ENCODE measurements at regions not wholly inside any gene's neighbourhood (a gene's known extent, or its start where the extent isn't known, plus 50 kb on each side); places are given as distances from the start of the nearest gene placed in this dataset.
"Not testable (repeated sequence)": the region's sequence is repeated elsewhere in the genome, so short reads cannot be mapped to it uniquely, and the experiment has no call there.

DNA sequence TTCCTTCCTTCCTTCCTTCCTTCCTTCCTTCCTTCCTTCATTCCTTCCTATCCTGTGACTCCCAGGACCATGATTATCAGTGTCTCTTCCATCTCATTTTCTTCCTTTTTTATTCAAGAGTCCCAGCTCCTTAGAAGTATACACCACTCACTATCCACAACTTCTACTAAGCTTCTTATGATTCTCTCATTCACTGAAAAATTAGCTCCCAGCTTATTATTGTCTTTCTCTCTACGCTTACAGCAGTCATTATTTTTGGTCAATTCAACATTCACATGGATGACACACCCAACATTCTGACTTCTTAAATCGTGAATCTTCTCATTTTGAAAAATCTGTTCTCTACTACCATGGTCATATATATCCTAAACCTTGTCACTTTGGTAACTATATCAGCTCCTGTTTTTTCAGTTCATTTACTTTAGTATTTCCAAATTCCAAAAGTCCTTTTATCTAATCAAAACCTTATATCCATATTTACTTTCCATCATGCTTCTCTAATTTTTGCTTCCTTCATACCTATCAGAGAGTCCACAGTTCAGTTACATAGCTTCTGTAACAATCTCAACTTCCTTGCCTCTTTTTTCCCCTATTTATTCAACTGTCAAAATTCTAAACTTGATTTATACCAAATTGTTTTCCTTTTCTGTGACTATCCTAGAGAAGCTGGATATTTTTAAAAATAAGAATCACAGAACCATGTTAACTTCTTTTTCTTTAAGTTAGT, 677.5 kb downstream of the RAPGEF2 start:
- Histone ChIP-seq H3K79me2 (ENCODE audit: control insufficient read depth, insufficient read depth, low read length) (no peaks in the 10 kb centered on the region), H3K9ac (ENCODE audit: insufficient read depth, low read length) (no peak overlapping the region)
- TF ChIP-seq, protein P1, sequence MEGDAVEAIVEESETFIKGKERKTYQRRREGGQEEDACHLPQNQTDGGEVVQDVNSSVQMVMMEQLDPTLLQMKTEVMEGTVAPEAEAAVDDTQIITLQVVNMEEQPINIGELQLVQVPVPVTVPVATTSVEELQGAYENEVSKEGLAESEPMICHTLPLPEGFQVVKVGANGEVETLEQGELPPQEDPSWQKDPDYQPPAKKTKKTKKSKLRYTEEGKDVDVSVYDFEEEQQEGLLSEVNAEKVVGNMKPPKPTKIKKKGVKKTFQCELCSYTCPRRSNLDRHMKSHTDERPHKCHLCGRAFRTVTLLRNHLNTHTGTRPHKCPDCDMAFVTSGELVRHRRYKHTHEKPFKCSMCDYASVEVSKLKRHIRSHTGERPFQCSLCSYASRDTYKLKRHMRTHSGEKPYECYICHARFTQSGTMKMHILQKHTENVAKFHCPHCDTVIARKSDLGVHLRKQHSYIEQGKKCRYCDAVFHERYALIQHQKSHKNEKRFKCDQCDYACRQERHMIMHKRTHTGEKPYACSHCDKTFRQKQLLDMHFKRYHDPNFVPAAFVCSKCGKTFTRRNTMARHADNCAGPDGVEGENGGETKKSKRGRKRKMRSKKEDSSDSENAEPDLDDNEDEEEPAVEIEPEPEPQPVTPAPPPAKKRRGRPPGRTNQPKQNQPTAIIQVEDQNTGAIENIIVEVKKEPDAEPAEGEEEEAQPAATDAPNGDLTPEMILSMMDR (conservative IDR thresholded peaks at IDR 0.05 in 1 of 2, IDR thresholded peaks at IDR 0.05 in 1 of 2; ENCODE audit: low read depth in 1 of 2, low read length in 2 of 2), result no peak
- TF ChIP-seq EZH2 (IDR thresholded peaks at IDR 0.05; ENCODE audit: low read length, missing control alignments), result no peak

DNA sequence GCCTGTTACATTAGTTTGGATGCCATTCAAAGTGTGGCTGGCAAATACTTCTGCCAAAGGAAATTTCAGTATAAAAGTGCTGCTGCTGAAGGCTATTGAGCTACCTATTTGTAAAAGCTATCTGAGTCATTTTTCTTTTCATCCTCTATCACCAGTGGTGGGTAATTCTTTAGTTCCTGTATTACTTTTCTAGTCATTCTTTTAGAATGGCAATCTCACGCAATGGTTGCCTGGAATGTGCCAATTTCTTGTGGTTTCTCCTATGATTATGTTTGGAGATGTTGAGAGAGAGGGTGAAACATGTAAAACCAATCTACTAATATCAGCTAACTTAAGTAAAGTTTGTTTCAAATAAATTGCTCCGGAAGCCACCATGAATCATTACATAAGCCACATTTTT, 685.0 kb downstream of the RAPGEF2 start:
- peak in 1 of 2 donors; percentile 81 for DNase-seq (ENCODE audit: low read depth in 2 of 2)
- H3K4me2 ChIP-seq (ENCODE audit: extremely low read depth, insufficient read depth, low read length), result no peak overlapping the region
- no peaks in the 10 kb centered on the region for H3K36me3 ChIP-seq (ENCODE audit: control insufficient read depth, insufficient read depth, low read length)
- no peak overlapping the region for H3K4me3 ChIP-seq (replicated peaks in 1 of 4; ENCODE audit: control extremely low read depth in 1 of 4, insufficient read depth in 1 of 4, low read depth in 3 of 4, low read length in 4 of 4)
- no peaks in the 10 kb centered on the region for H3K4me1 ChIP-seq (ENCODE audit: control insufficient read depth, extremely low read depth, insufficient read depth, low read length)
- no peaks in the 10 kb centered on the region for H3K9me3 ChIP-seq (ENCODE audit: control insufficient read depth, insufficient read depth, low read depth, low read length)
- no peaks in the 10 kb centered on the region for H3K79me2 ChIP-seq (ENCODE audit: control insufficient read depth, insufficient read depth, low read length)
- H3K9ac ChIP-seq (ENCODE audit: insufficient read depth, low read length), result no peak overlapping the region
- no peak overlapping the region for H3K27ac ChIP-seq (ENCODE audit: insufficient read depth, low read length)
- H4K20me1 ChIP-seq (ENCODE audit: control insufficient read depth, extremely low read depth, insufficient read depth, low read length), result no peaks in the 10 kb centered on the region
- H3K27me3 ChIP-seq (ENCODE audit: control insufficient read depth, insufficient read depth, low read length), result no peaks in the 10 kb centered on the region
- no peak overlapping the region for H2AFZ ChIP-seq (ENCODE audit: low read length)
- TF ChIP-seq, protein P1 (conservative IDR thresholded peaks at IDR 0.05 in 1 of 2, IDR thresholded peaks at IDR 0.05 in 1 of 2; ENCODE audit: low read depth in 1 of 2, low read length in 2 of 2), result no peak
- no peak for TF ChIP-seq EZH2 (IDR thresholded peaks at IDR 0.05; ENCODE audit: low read length, missing control alignments)

More for the DNA sequence above, 677.5 kb downstream of the RAPGEF2 start:
- Histone ChIP-seq H3K4me1 (ENCODE audit: control insufficient read depth, extremely low read depth, insufficient read depth, low read length) (no peaks in the 10 kb centered on the region), H3K4me3 (replicated peaks in 1 of 4; ENCODE audit: control extremely low read depth in 1 of 4, insufficient read depth in 1 of 4, low read depth in 3 of 4, low read length in 4 of 4) (no peak overlapping the region), H3K27ac (ENCODE audit: insufficient read depth, low read length) (no peak overlapping the region), H2AFZ (ENCODE audit: low read length) (no peak overlapping the region), H3K4me2 (ENCODE audit: extremely low read depth, insufficient read depth, low read length) (no peak overlapping the region), H4K20me1 (ENCODE audit: control insufficient read depth, extremely low read depth, insufficient read depth, low read length) (no peaks in the 10 kb centered on the region), H3K36me3 (ENCODE audit: control insufficient read depth, insufficient read depth, low read length) (no peaks in the 10 kb centered on the region), H3K27me3 (ENCODE audit: control insufficient read depth, insufficient read depth, low read length) (no peaks in the 10 kb centered on the region), H3K9me3 (ENCODE audit: control insufficient read depth, insufficient read depth, low read depth, low read length) (no peaks in the 10 kb centered on the region)
- no peak for DNase-seq (ENCODE audit: low read depth in 2 of 2)

DNA sequence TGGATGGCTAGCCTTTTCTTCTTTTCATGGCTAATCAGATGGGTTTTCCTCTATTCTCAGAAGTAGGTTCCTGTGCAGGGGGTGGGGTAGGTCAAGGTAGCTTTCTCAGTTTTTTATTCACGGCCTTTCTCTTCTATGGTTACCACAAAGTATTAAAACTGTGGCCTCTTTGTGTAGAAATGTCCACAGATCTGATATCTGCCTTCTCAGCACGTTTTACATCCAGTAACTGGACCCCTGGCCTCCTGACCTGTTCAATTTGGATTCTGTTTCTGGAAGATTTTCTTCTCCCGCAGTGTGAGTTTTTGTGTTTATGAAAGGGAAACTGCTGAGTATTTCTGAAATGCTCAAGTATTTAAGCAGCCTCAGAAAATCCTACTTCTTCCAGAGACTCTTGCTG, 688.5 kb downstream of the RAPGEF2 start:
- Histone ChIP-seq H3K9me3 (ENCODE audit: control insufficient read depth, insufficient read depth, low read depth, low read length) (no peaks in the 10 kb centered on the region), H3K27ac (ENCODE audit: insufficient read depth, low read length) (no peak overlapping the region), H3K4me2 (ENCODE audit: extremely low read depth, insufficient read depth, low read length) (no peak overlapping the region), H3K4me3 (replicated peaks in 1 of 4; ENCODE audit: control extremely low read depth in 1 of 4, insufficient read depth in 1 of 4, low read depth in 3 of 4, low read length in 4 of 4) (no peak overlapping the region), H3K27me3 (ENCODE audit: control insufficient read depth, insufficient read depth, low read length) (no peaks in the 10 kb centered on the region), H4K20me1 (ENCODE audit: control insufficient read depth, extremely low read depth, insufficient read depth, low read length) (no peaks in the 10 kb centered on the region), H3K79me2 (ENCODE audit: control insufficient read depth, insufficient read depth, low read length) (no peaks in the 10 kb centered on the region), H3K9ac (ENCODE audit: insufficient read depth, low read length) (no peak overlapping the region), H3K36me3 (ENCODE audit: control insufficient read depth, insufficient read depth, low read length) (no peaks in the 10 kb centered on the region), H2AFZ (ENCODE audit: low read length) (no peak overlapping the region), H3K4me1 (ENCODE audit: control insufficient read depth, extremely low read depth, insufficient read depth, low read length) (no peaks in the 10 kb centered on the region)
- TF ChIP-seq, protein P1 (conservative IDR thresholded peaks at IDR 0.05 in 1 of 2, IDR thresholded peaks at IDR 0.05 in 1 of 2; ENCODE audit: low read depth in 1 of 2, low read length in 2 of 2), result no peak
- TF ChIP-seq EZH2 (IDR thresholded peaks at IDR 0.05; ENCODE audit: low read length, missing control alignments), result no peak
- DNase-seq (ENCODE audit: low read depth in 2 of 2), result no peak

DNA sequence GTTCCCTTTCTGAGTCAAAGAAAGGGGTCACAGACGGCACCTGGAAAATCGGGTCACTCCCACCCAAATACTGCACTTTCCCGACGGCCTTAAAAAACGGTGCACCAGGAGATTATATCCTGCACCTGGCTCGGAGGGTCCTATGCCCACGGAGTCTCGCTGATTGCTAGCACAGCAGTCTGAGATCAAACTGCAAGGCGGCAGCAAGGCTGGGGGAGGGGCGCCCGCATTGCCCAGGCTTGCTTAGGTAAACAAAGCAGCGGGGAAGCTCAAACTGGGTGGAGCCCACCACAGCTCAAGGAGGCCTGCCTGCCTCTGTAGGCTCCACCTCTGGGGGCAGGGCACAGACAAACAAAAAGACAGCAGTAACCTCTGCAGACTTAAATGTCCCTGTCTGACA, 701.7 kb downstream of the RAPGEF2 start:
- not testable (repeated sequence) for H3K9ac ChIP-seq (ENCODE audit: insufficient read depth, low read length); H3K4me3 ChIP-seq (replicated peaks in 1 of 4; ENCODE audit: control extremely low read depth in 1 of 4, insufficient read depth in 1 of 4, low read depth in 3 of 4, low read length in 4 of 4); H3K4me1 ChIP-seq (ENCODE audit: control insufficient read depth, extremely low read depth, insufficient read depth, low read length); H3K36me3 ChIP-seq (ENCODE audit: control insufficient read depth, insufficient read depth, low read length); H3K79me2 ChIP-seq (ENCODE audit: control insufficient read depth, insufficient read depth, low read length); H2AFZ ChIP-seq (ENCODE audit: low read length); H3K9me3 ChIP-seq (ENCODE audit: control insufficient read depth, insufficient read depth, low read depth, low read length); DNase-seq (ENCODE audit: low read depth in 2 of 2); H3K27me3 ChIP-seq (ENCODE audit: control insufficient read depth, insufficient read depth, low read length); H3K4me2 ChIP-seq (ENCODE audit: extremely low read depth, insufficient read depth, low read length); H4K20me1 ChIP-seq (ENCODE audit: control insufficient read depth, extremely low read depth, insufficient read depth, low read length); H3K27ac ChIP-seq (ENCODE audit: insufficient read depth, low read length)

Data from fibroblast of lung (primary cell).